SIG-M5 treated with dmso at 0.1 percent for 504 hours (cell line): ENCODE measurements at regions not wholly inside any gene's neighbourhood (a gene's known extent, or its start where the extent isn't known, plus 50 kb on each side); places are given as distances from the start of the nearest gene placed in this dataset.
"Not testable (repeated sequence)": the region's sequence is repeated elsewhere in the genome, so short reads cannot be mapped to it uniquely, and the experiment has no call there.

Source experiments
- DNase-seq: peaks from one replicate; lab custom pipeline; 2025; ENCODE audit not compliant: unreplicated experiment; lab: John Stamatoyannopoulos, UW

- no peak for DNase-seq
These were observed 218.7 kb upstream of the GPC6 start for GRCh38 chr13:93007928-93008327.

- no peak for DNase-seq
These were observed 209.0 kb upstream of the GPC6 start for GRCh38 chr13:93017493-93018112.

- DNase-seq = no peak
These were observed 202.7 kb upstream of the GPC6 start for GRCh38 chr13:93023929-93024328.

- DNase-seq = no peak
These were observed 200.6 kb upstream of the GPC6 start for GRCh38 chr13:93025984-93026383.

- no peak for DNase-seq
These were observed 197.1 kb upstream of the GPC6 start for GRCh38 chr13:93029536-93029935.

GRCh38 chr13:93036380-93036779, 190.2 kb upstream of the GPC6 start:
- no peak for DNase-seq

GRCh38 chr13:93037780-93038179, 188.8 kb upstream of the GPC6 start:
- DNase-seq = no peak

GRCh38 chr13:93038187-93038586, 188.4 kb upstream of the GPC6 start:
- DNase-seq = no peak

GRCh38 chr13:93039131-93039530, 187.5 kb upstream of the GPC6 start:
- DNase-seq = no peak

- DNase-seq = not testable (repeated sequence)
These were observed 185.0 kb upstream of the GPC6 start for GRCh38 chr13:93041566-93041965.

- DNase-seq = no peak
These were observed 180.8 kb upstream of the GPC6 start for GRCh38 chr13:93045836-93046235.

GRCh38 chr13:93055233-93055632, 171.4 kb upstream of the GPC6 start:
- DNase-seq = no peak

- no peak for DNase-seq
These were observed 168.3 kb upstream of the GPC6 start for GRCh38 chr13:93058301-93058700.

GRCh38 chr13:93060144-93060543, 166.5 kb upstream of the GPC6 start:
- no peak for DNase-seq

GRCh38 chr13:93066187-93066586, 160.4 kb upstream of the GPC6 start:
- DNase-seq = no peak

GRCh38 chr13:93079294-93079693, 147.3 kb upstream of the GPC6 start:
- DNase-seq = no peak

- no peak for DNase-seq
These were observed 146.4 kb upstream of the GPC6 start for GRCh38 chr13:93080166-93080565.

GRCh38 chr13:93080587-93080986, 146.0 kb upstream of the GPC6 start:
- DNase-seq = no peak

- DNase-seq = no peak
These were observed 140.3 kb upstream of the GPC6 start for GRCh38 chr13:93086329-93086728.

- DNase-seq = no peak
These were observed 127.6 kb upstream of the GPC6 start for GRCh38 chr13:93098972-93099371.

- DNase-seq = no peak
These were observed 125.3 kb upstream of the GPC6 start for GRCh38 chr13:93101226-93101734.

GRCh38 chr13:93104270-93104669, 122.3 kb upstream of the GPC6 start:
- DNase-seq = no peak

GRCh38 chr13:93108111-93108601, 118.5 kb upstream of the GPC6 start:
- no peak for DNase-seq
